Liver (tissue), 8 donors: ENCODE measurements at regions not wholly inside any gene's neighbourhood (a gene's known extent, or its start where the extent isn't known, plus 50 kb on each side); places are given as distances from the start of the nearest gene placed in this dataset.

ENCODE experiments used
- DNase-seq: peaks from one replicate; pipeline ENCODE4 v3.0.0-alpha.2; 2017; ENCODE audit warnings: low spot score
- H3K27ac ChIP-seq, 2 donors: one replicate each; pipeline ENCODE4 v1.7.0; 2013; ENCODE audit warnings: inconsistent platforms in 2 of 2, low read length in 2 of 2, control low read depth in 1 of 2, low read depth in 1 of 2, mild to moderate bottlenecking in 1 of 2
- H3K27me3 ChIP-seq, 4 donors: one replicate each; pipeline versions ENCODE4 v1.6.1 to v1.7.0; 2013; ENCODE audit warnings: low read length in 3 of 4, inconsistent platforms in 1 of 4, mild to moderate bottlenecking in 1 of 4, moderate library complexity in 1 of 4; ENCODE audit not compliant: control insufficient read depth in 4 of 4, insufficient read depth in 4 of 4
- H3K36me3 ChIP-seq, 4 donors: one replicate each; pipeline versions ENCODE4 v1.6.1 to v1.7.0; 2013; ENCODE audit warnings: low read length in 3 of 4, mild to moderate bottlenecking in 3 of 4, low read depth in 1 of 4, moderate library complexity in 1 of 4; ENCODE audit not compliant: control insufficient read depth in 4 of 4, insufficient read depth in 3 of 4
- H3K4me1 ChIP-seq, 4 donors: one replicate each; pipeline versions ENCODE4 v1.6.1 to v1.7.0; 2013; ENCODE audit warnings: low read length in 3 of 4, mild to moderate bottlenecking in 3 of 4, moderate library complexity in 1 of 4; ENCODE audit not compliant: control insufficient read depth in 4 of 4, insufficient read depth in 4 of 4
- H3K4me3 ChIP-seq, 3 donors: one replicate each; pipeline versions ENCODE4 v1.6.1 to v1.7.0; 2013; ENCODE audit warnings: low read length in 3 of 3, control low read depth in 1 of 3, low read depth in 1 of 3, mild to moderate bottlenecking in 1 of 3
- H3K9ac ChIP-seq, 2 donors: one replicate each; pipeline ENCODE4 v1.7.0; 2013; ENCODE audit warnings: low read length in 2 of 2, mild to moderate bottlenecking in 2 of 2, moderate library complexity in 2 of 2, control low read depth in 1 of 2, low read depth in 1 of 2
- H3K9me3 ChIP-seq, 4 donors: one replicate each; pipeline versions ENCODE4 v1.6.1 to v1.7.0; 2013; ENCODE audit warnings: low read length in 3 of 4; ENCODE audit not compliant: control insufficient read depth in 4 of 4
- FOXA1 ChIP-seq: IDR thresholded peaks from 2 replicates; pipeline ENCODE4 v1.6.1; 2016; ENCODE audit warnings: antibody characterized with exemption
- FOXA2 ChIP-seq: IDR thresholded peaks from 2 replicates; pipeline ENCODE4 v1.6.1; 2016; ENCODE audit warnings: antibody characterized with exemption
- GABPA ChIP-seq, 2 donors: IDR thresholded peaks in 1 of 2; conservative IDR thresholded peaks in 1 of 2; 2 replicates each; pipeline ENCODE4 v1.6.1; 2016; ENCODE audit warnings: antibody characterized with exemption in 2 of 2, mild to moderate bottlenecking in 1 of 2, moderate library complexity in 1 of 2
- HNF4A ChIP-seq, 2 donors: conservative IDR thresholded peaks; 2 replicates each; pipeline ENCODE4 v1.6.1; 2016; ENCODE audit warnings: antibody characterized with exemption in 2 of 2, mild to moderate bottlenecking in 2 of 2
- HNF4G ChIP-seq: IDR thresholded peaks from 2 replicates; pipeline ENCODE4 v1.6.1; 2016; ENCODE audit warnings: antibody characterized with exemption
- JUND ChIP-seq, 2 donors: IDR thresholded peaks; 2 replicates each; pipeline ENCODE4 v1.6.1; 2016; ENCODE audit warnings: antibody characterized with exemption in 2 of 2
- NR2F2 ChIP-seq: IDR thresholded peaks from 2 replicates; pipeline ENCODE4 v1.6.1; 2016; ENCODE audit warnings: antibody characterized with exemption
- SP1 ChIP-seq: IDR thresholded peaks from 2 replicates; pipeline ENCODE4 v1.6.1; 2018; ENCODE audit warnings: antibody characterized with exemption, mild to moderate bottlenecking
- YY1 ChIP-seq: IDR thresholded peaks from 2 replicates; pipeline ENCODE4 v1.6.1; 2016; ENCODE audit warnings: antibody characterized with exemption, mild to moderate bottlenecking
- WGBS: extraction: QIAGEN DNeasy Blood & Tissue Kit; methylation state at CpG from one replicate; pipeline ENCODE4 v1.1.7; 2013; 5-methylcytosine and 5-hydroxymethylcytosine counted together
- TF ChIP-seq, protein P1 (sequence below): IDR thresholded peaks from 2 replicates; pipeline ENCODE4 v1.6.1; 2016; ENCODE audit warnings: antibody characterized with exemption
- TF ChIP-seq, protein P2 (sequence below): fragments of 150-350 bp; IDR thresholded peaks from 2 replicates; pipeline ENCODE4 v1.5.1; 2017; ENCODE audit warnings: improper control_type of control experiment, low read depth, low read length; ENCODE audit not compliant: missing input control
- donor health status: healthy.
- donor health status: healthy.
- donor health status: healthy.
- donor health status: healthy.
- donor health status: healthy.

DNA sequence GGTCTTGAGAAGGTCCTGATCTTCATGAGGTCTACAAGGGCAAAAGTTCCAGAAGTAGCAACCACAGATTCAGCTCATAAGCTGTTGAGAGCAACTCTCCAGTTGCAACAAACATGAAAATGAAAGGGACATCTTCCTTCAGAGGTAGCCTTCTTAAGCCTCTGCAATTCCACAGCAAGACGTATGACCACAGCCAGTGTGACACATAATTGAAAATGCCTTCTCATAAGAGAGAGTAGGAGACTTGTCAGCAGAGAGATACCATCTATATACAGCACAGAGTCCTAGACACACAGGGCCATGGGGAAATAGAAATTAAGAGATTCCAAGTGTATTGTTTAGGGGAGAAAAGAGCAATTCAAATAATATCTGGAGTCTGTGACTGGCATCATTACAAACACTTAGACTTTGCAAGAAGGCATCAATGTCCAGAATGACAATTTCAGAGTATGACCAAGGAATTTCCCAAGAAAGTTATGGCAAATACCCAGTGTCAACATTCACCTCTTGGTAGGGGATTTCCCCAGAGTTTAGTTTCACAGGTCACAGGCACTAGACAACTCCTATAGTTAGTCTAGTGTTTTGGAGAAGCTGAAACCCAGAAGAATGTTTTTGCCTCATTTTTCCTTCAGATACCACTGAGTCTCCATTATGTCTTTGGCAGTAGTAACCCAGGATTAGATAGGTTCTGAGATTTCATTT is 340.3 kb downstream of the ZNF674 start:
- TF ChIP-seq GABPA (IDR thresholded peaks at IDR 0.05 in 1 of 2, conservative IDR thresholded peaks at IDR 0.05 in 1 of 2) = no peak
- DNase-seq = no peak
- H3K36me3 ChIP-seq = no peaks in the 10 kb centered on the region
- no peaks in the 10 kb centered on the region for H3K9me3 ChIP-seq
- H3K4me3 ChIP-seq = no peak overlapping the region
- H3K9ac ChIP-seq = no peak overlapping the region
- H3K4me1 ChIP-seq = peaks cover 0 to 4% (median 1%) of the 10 kb centered on the region in 4 donors
- H3K27ac ChIP-seq = no peak overlapping the region
- no peaks in the 10 kb centered on the region for H3K27me3 ChIP-seq
- 89% methylated on average over 1 of the region's 1 CpG for WGBS

DNA sequence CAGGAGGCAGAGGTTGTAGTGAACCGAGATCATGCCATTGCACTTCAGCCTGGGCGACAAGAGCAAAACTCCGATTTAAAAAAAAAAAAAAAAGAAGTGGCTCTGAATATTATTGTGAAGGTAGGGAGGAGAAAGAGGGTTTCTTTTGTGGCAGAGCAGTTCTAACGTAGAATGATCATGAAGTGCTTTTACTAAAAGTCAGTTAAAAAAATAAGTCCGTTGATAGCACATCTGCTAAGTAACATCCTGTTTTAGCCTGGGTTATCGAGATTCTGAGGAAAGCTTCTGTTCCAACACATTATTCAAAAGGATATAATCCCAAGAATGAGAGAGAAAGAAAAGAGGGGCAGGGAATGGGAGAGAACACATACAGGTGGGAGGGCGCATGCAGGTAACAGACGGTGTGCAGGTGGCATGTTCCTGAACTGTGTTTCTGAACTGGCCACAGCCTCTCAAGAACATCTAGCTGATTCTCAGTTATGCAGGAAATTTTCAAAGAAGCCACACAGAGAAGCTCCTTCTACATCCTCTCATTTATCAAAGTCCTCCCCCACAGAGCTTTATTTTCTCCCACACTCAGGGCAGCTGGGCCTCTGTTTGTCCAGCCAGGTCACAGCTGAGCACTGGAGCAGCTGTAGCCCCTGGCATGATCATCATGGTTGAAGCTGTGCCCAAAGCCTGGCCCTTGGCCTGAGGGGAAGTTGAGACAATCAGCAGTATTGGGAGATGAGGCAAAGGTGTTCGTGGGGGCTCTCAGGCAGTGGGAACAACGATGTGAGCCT is 342.3 kb downstream of the ZNF674 start:
- H3K27ac ChIP-seq = no peak overlapping the region
- H3K27me3 ChIP-seq = no peaks in the 10 kb centered on the region
- H3K4me3 ChIP-seq = no peak overlapping the region
- peaks cover 0 to 4% (median 1%) of the 10 kb centered on the region in 4 donors for H3K4me1 ChIP-seq
- DNase-seq = no peak
- no peaks in the 10 kb centered on the region for H3K9me3 ChIP-seq
- H3K9ac ChIP-seq = no peak overlapping the region
- H3K36me3 ChIP-seq = no peaks in the 10 kb centered on the region
- 73% methylated on average over 10 of the region's 10 CpGs for WGBS
- TF ChIP-seq JUND (IDR thresholded peaks at IDR 0.05) (no peak), HNF4A (conservative IDR thresholded peaks at IDR 0.05) (no peak), FOXA2 (no peak)
- TF ChIP-seq, protein P1, sequence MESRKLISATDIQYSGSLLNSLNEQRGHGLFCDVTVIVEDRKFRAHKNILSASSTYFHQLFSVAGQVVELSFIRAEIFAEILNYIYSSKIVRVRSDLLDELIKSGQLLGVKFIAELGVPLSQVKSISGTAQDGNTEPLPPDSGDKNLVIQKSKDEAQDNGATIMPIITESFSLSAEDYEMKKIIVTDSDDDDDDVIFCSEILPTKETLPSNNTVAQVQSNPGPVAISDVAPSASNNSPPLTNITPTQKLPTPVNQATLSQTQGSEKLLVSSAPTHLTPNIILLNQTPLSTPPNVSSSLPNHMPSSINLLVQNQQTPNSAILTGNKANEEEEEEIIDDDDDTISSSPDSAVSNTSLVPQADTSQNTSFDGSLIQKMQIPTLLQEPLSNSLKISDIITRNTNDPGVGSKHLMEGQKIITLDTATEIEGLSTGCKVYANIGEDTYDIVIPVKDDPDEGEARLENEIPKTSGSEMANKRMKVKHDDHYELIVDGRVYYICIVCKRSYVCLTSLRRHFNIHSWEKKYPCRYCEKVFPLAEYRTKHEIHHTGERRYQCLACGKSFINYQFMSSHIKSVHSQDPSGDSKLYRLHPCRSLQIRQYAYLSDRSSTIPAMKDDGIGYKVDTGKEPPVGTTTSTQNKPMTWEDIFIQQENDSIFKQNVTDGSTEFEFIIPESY = no peak

DNA sequence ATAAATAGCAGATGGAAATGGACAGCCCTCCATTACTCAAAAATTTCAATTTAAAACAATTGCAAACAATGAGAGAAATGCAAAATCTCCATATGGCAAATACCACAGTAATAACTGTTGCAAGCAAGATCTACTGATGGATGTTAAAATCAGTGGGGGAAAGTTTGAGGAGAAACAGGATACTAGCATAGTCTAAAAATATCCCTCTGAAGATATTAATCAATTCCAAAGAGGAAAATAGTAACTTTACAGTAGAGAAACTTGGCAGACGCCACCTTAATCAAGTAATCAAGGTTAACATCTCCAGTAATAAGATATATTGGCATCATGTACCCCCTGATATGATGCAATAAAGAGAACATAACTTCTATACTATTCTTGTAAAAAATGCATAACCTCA is 344.8 kb downstream of the ZNF674 start:
- no peaks in the 10 kb centered on the region for H3K36me3 ChIP-seq
- TF ChIP-seq GABPA (IDR thresholded peaks at IDR 0.05 in 1 of 2, conservative IDR thresholded peaks at IDR 0.05 in 1 of 2) = no peak
- TF ChIP-seq FOXA1 = no peak
- no peak for TF ChIP-seq HNF4A (conservative IDR thresholded peaks at IDR 0.05)
- no peak for TF ChIP-seq YY1
- TF ChIP-seq, protein P2, sequence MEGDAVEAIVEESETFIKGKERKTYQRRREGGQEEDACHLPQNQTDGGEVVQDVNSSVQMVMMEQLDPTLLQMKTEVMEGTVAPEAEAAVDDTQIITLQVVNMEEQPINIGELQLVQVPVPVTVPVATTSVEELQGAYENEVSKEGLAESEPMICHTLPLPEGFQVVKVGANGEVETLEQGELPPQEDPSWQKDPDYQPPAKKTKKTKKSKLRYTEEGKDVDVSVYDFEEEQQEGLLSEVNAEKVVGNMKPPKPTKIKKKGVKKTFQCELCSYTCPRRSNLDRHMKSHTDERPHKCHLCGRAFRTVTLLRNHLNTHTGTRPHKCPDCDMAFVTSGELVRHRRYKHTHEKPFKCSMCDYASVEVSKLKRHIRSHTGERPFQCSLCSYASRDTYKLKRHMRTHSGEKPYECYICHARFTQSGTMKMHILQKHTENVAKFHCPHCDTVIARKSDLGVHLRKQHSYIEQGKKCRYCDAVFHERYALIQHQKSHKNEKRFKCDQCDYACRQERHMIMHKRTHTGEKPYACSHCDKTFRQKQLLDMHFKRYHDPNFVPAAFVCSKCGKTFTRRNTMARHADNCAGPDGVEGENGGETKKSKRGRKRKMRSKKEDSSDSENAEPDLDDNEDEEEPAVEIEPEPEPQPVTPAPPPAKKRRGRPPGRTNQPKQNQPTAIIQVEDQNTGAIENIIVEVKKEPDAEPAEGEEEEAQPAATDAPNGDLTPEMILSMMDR = no peak
- no peak for TF ChIP-seq NR2F2
- TF ChIP-seq JUND (IDR thresholded peaks at IDR 0.05) = no peak
- no peak for TF ChIP-seq FOXA2
- TF ChIP-seq HNF4G = no peak
- no peak for TF ChIP-seq SP1
- TF ChIP-seq, protein P1 = no peak
- H3K27ac ChIP-seq = no peak overlapping the region
- H3K4me1 ChIP-seq = peaks cover 0 to 3% (median 1%) of the 10 kb centered on the region in 4 donors
- H3K4me3 ChIP-seq = no peak overlapping the region
- no peak overlapping the region for H3K9ac ChIP-seq
- H3K27me3 ChIP-seq = no peaks in the 10 kb centered on the region
- 71% methylated on average over 1 of the region's 1 CpG for WGBS
- H3K9me3 ChIP-seq = peaks cover 0 to 6% (median 0%) of the 10 kb centered on the region in 4 donors
- no peak for DNase-seq
